AG08395 (cell line): ENCODE measurements at regions not wholly inside any gene's neighbourhood (a gene's known extent, or its start where the extent isn't known, plus 50 kb on each side); places are given as distances from the start of the nearest gene placed in this dataset.
"Not testable (repeated sequence)": the region's sequence is repeated elsewhere in the genome, so short reads cannot be mapped to it uniquely, and the experiment has no call there.

Source experiments
- DNase-seq: peaks from one replicate; pipeline ENCODE4 v3.0.0; 2012; ENCODE audit warnings: mixed read lengths, low spot score

GRCh38 chrX:68995780-68996551 lies 167.1 kb downstream of the EFNB1 start:
- no peak for DNase-seq

- no peak for DNase-seq
Observed at GRCh38 chrX:68995386-68995779, 166.6 kb downstream of the EFNB1 start.

GRCh38 chrX:68994891-68995255 lies 166.1 kb downstream of the EFNB1 start:
- no peak for DNase-seq

- DNase-seq, result no peak
Observed at GRCh38 chrX:68994135-68994890, 165.5 kb downstream of the EFNB1 start.

GRCh38 chrX:68992821-68993397 lies 164.1 kb downstream of the EFNB1 start:
- peak; percentile 0 for DNase-seq

GRCh38 chrX:68991691-68992345 lies 163.0 kb downstream of the EFNB1 start:
- DNase-seq, result no peak

GRCh38 chrX:68990948-68991347 lies 162.1 kb downstream of the EFNB1 start:
- no peak for DNase-seq

- peak; percentile 76 for DNase-seq
Observed at GRCh38 chrX:68989865-68990606, 161.2 kb downstream of the EFNB1 start.

- no peak for DNase-seq
Observed at GRCh38 chrX:68989456-68989855, 160.6 kb downstream of the EFNB1 start.

- DNase-seq, result no peak
Observed at GRCh38 chrX:68988865-68989264, 160.0 kb downstream of the EFNB1 start.

GRCh38 chrX:68985135-68985755 lies 156.4 kb downstream of the EFNB1 start:
- no peak for DNase-seq

GRCh38 chrX:68983004-68983857 lies 154.4 kb downstream of the EFNB1 start:
- DNase-seq, result no peak

GRCh38 chrX:68982476-68982875 lies 153.7 kb downstream of the EFNB1 start:
- no peak for DNase-seq

- no peak for DNase-seq
Observed at GRCh38 chrX:68980906-68981616, 152.2 kb downstream of the EFNB1 start.

- no peak for DNase-seq
Observed at GRCh38 chrX:68978655-68979054, 149.8 kb downstream of the EFNB1 start.

- DNase-seq, result peak; percentile 49
Observed at GRCh38 chrX:68978255-68978654, 149.4 kb downstream of the EFNB1 start.

- no peak for DNase-seq
Observed at GRCh38 chrX:68953331-68953730, 124.5 kb downstream of the EFNB1 start.

- DNase-seq, result not testable (repeated sequence)
Observed at GRCh38 chrX:68951942-68952619, 123.3 kb downstream of the EFNB1 start.

GRCh38 chrX:68950937-68951336 lies 122.1 kb downstream of the EFNB1 start:
- DNase-seq, result peak; percentile 1
